ENCODE measurements at regions not wholly inside any gene's neighbourhood (a gene's known extent, or its start where the extent isn't known, plus 50 kb on each side); places are given as distances from the start of the nearest gene placed in this dataset.

GRCh38 chr16:85506635-85506911 lies 106.5 kb upstream of the GSE1 start:
- Histone ChIP-seq H3K27ac (no peak overlapping the region), H3K36me3 (no peaks in the 10 kb centered on the region), H3K27me3 (no peaks in the 10 kb centered on the region), H3K4me3 (ENCODE audit: low read depth in 1 of 2, low read length in 1 of 2) (no peak overlapping the region), H3K9me3 (no peaks in the 10 kb centered on the region), H3K4me1 (ENCODE audit: control insufficient read depth in 1 of 2, insufficient read depth in 1 of 2, low read depth in 1 of 2, low read length in 1 of 2) (peaks cover 23 to 25% of the 10 kb centered on the region in 2 experiments)
- no peak for TF ChIP-seq CTCF (IDR thresholded peaks at IDR 0.05)

- Histone ChIP-seq H3K27ac (no peak overlapping the region), H3K4me1 (ENCODE audit: control insufficient read depth in 1 of 2, insufficient read depth in 1 of 2, low read depth in 1 of 2, low read length in 1 of 2) (peaks cover 23 to 25% of the 10 kb centered on the region in 2 experiments), H3K4me3 (ENCODE audit: low read depth in 1 of 2, low read length in 1 of 2) (no peak overlapping the region), H3K27me3 (no peaks in the 10 kb centered on the region), H3K9me3 (no peaks in the 10 kb centered on the region), H3K36me3 (no peaks in the 10 kb centered on the region)
- TF ChIP-seq CTCF (IDR thresholded peaks at IDR 0.05): no peak
Measured at GRCh38 chr16:85507342-85507741, 105.8 kb upstream of the GSE1 start.

- no peaks in the 10 kb centered on the region for H3K9me3 ChIP-seq
- H3K4me1 ChIP-seq (ENCODE audit: control insufficient read depth in 1 of 2, insufficient read depth in 1 of 2, low read depth in 1 of 2, low read length in 1 of 2): peaks cover 23 to 25% of the 10 kb centered on the region in 2 experiments
- no peaks in the 10 kb centered on the region for H3K36me3 ChIP-seq
- H3K4me3 ChIP-seq (ENCODE audit: low read depth in 1 of 2, low read length in 1 of 2): no peak overlapping the region
- H3K27me3 ChIP-seq: no peaks in the 10 kb centered on the region
- no peak overlapping the region for H3K27ac ChIP-seq
- no peak for TF ChIP-seq CTCF (IDR thresholded peaks at IDR 0.05)
Measured at GRCh38 chr16:85508388-85508787, 104.7 kb upstream of the GSE1 start.

GRCh38 chr16:85508993-85509392 lies 104.1 kb upstream of the GSE1 start:
- H3K4me1 ChIP-seq (ENCODE audit: control insufficient read depth in 1 of 2, insufficient read depth in 1 of 2, low read depth in 1 of 2, low read length in 1 of 2): peaks cover 23 to 25% of the 10 kb centered on the region in 2 experiments
- no peak for TF ChIP-seq CTCF (IDR thresholded peaks at IDR 0.05)
- no peaks in the 10 kb centered on the region for H3K9me3 ChIP-seq
- H3K36me3 ChIP-seq: no peaks in the 10 kb centered on the region
- H3K27ac ChIP-seq: no peak overlapping the region
- H3K4me3 ChIP-seq (ENCODE audit: low read depth in 1 of 2, low read length in 1 of 2): no peak overlapping the region
- no peaks in the 10 kb centered on the region for H3K27me3 ChIP-seq

GRCh38 chr16:85510041-85510659 lies 103.0 kb upstream of the GSE1 start:
- Histone ChIP-seq H3K27me3 (no peaks in the 10 kb centered on the region), H3K9me3 (no peaks in the 10 kb centered on the region), H3K4me1 (ENCODE audit: control insufficient read depth in 1 of 2, insufficient read depth in 1 of 2, low read depth in 1 of 2, low read length in 1 of 2) (peaks cover 18 to 19% of the 10 kb centered on the region in 2 experiments), H3K27ac (no peak overlapping the region), H3K4me3 (ENCODE audit: low read depth in 1 of 2, low read length in 1 of 2) (no peak overlapping the region), H3K36me3 (no peaks in the 10 kb centered on the region)
- no peak for TF ChIP-seq CTCF (IDR thresholded peaks at IDR 0.05)
